Breast epithelium (tissue), 3 donors: ENCODE measurements at regions not wholly inside any gene's neighbourhood (a gene's known extent, or its start where the extent isn't known, plus 50 kb on each side); places are given as distances from the start of the nearest gene placed in this dataset.

Experiments used
- CTCF ChIP-seq, 3 donors: fragments of 450-650 bp; IDR thresholded peaks; one replicate each; pipeline ENCODE4 v1.5.1; 2016 to 2017; ENCODE audit warnings: antibody characterized with exemption in 3 of 3, mild to moderate bottlenecking in 3 of 3, moderate library complexity in 3 of 3
- POLR2A ChIP-seq: fragments of 450-650 bp; IDR thresholded peaks from one replicate; pipeline ENCODE4 v1.6.1; 2016; ENCODE audit warnings: antibody characterized with exemption, mild to moderate bottlenecking, moderate library complexity
- POLR2AphosphoS5 ChIP-seq, 3 donors: sonication (generic); formaldehyde crosslinking; IDR thresholded peaks; one replicate each; pipeline ENCODE4 v1.6.1; 2017; ENCODE audit warnings: antibody characterized with exemption in 3 of 3

GRCh38 chr5:145471026-145471425, 364.1 kb downstream of the PRELID2 start:
- TF ChIP-seq POLR2A (no peak), CTCF (IDR thresholded peaks at IDR 0.05) (no peak), POLR2AphosphoS5 (IDR thresholded peaks at IDR 0.05) (no peak)
